ENCODE measurements at regions not wholly inside any gene's neighbourhood (a gene's known extent, or its start where the extent isn't known, plus 50 kb on each side); places are given as distances from the start of the nearest gene placed in this dataset.
"Not testable (repeated sequence)": the region's sequence is repeated elsewhere in the genome, so short reads cannot be mapped to it uniquely, and the experiment has no call there.

DNA sequence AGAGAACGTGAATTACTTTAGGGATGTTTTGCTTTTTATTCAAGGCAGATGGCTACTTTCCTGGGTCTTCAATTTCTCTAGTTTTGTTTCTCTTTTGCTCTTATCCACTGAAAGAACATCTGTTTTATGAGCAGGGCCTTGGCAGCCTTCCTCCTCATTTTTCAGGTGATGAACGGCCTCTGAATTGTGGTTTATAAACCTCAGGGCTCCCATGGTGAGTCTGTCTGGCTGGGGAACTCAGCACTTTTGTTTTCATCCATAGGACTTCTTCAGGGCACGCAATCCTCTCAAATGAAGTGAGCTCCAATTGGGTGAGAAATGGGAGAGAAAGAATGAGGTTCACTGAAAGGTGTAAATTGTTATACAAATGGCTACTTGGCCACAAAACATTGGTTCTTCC, 186.4 kb upstream of the ERCC4 start:
- H3K4me3 ChIP-seq (ENCODE audit: low read depth, low read length), result no peak overlapping the region
- TF ChIP-seq, protein P1, sequence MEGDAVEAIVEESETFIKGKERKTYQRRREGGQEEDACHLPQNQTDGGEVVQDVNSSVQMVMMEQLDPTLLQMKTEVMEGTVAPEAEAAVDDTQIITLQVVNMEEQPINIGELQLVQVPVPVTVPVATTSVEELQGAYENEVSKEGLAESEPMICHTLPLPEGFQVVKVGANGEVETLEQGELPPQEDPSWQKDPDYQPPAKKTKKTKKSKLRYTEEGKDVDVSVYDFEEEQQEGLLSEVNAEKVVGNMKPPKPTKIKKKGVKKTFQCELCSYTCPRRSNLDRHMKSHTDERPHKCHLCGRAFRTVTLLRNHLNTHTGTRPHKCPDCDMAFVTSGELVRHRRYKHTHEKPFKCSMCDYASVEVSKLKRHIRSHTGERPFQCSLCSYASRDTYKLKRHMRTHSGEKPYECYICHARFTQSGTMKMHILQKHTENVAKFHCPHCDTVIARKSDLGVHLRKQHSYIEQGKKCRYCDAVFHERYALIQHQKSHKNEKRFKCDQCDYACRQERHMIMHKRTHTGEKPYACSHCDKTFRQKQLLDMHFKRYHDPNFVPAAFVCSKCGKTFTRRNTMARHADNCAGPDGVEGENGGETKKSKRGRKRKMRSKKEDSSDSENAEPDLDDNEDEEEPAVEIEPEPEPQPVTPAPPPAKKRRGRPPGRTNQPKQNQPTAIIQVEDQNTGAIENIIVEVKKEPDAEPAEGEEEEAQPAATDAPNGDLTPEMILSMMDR (conservative IDR thresholded peaks at IDR 0.05; ENCODE audit: low read depth, low read length), result no peak
- DNase-seq (ENCODE audit: low read depth), result no peak

DNA sequence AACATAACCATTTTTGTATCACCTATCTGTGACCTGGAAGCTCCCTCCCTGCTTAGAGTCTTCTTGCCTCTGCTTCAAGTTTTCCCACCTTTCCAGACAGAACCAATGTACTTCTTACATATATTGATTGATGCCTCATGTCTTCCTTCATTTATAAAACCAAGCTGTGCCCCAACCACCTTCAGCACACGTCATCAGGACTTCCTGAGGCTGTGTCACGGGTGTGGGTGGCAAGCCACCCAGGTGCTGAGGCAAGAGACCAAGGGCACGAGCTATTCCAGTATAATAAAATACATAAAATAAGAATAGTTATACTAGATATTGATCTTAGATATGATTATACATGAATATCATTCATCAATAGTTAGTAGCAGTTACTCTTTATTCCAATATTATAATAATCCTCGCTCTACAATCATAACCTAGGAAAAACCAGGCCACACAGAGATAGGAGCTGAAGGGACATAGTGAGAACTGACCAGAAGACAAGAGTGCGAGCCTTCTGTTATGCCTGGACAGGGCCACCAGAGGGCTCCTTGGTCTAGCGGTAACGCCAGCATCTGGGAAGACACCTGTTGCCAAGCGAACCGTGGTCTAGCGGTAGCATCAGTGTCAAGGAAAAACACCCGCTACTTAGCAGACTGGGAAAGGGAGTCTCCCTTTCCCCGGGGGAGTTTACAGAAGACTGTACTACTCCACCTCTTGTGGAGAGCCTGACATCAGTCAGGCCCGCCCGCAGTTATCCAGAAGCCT, 180.2 kb upstream of the ERCC4 start:
- DNase-seq (ENCODE audit: low read depth); H3K4me3 ChIP-seq (ENCODE audit: low read depth, low read length): not testable (repeated sequence)

DNA sequence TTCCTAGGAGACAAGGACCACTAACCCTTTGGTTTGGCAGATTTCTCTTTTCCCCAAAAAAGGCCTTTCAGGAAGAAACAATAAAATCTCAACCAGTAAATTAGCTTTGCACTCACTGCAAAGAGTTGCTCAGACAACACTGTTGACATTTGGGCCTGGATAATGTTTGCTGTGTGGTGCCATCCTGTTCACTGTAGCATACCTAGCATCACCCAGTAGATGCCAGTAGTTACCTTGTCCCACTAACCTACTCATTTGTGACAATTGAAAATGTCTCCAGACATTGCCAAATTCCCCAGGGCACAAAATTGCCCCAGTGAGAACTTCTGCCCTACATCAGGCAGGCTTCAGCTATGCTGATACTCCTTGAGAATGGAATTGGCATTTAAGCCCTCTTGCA, 177.0 kb upstream of the ERCC4 start:
- no peak for DNase-seq (ENCODE audit: low read depth)
- no peak overlapping the region for H3K4me3 ChIP-seq (ENCODE audit: low read depth, low read length)
- TF ChIP-seq, protein P1 (conservative IDR thresholded peaks at IDR 0.05; ENCODE audit: low read depth, low read length), result no peak

- DNase-seq (ENCODE audit: low read depth), result no peak
- H3K4me3 ChIP-seq (ENCODE audit: low read depth, low read length), result no peak overlapping the region
- TF ChIP-seq, protein P1 (conservative IDR thresholded peaks at IDR 0.05; ENCODE audit: low read depth, low read length), result no peak
Measured at GRCh38 chr16:13743571-13743970, 176.4 kb upstream of the ERCC4 start.

DNA sequence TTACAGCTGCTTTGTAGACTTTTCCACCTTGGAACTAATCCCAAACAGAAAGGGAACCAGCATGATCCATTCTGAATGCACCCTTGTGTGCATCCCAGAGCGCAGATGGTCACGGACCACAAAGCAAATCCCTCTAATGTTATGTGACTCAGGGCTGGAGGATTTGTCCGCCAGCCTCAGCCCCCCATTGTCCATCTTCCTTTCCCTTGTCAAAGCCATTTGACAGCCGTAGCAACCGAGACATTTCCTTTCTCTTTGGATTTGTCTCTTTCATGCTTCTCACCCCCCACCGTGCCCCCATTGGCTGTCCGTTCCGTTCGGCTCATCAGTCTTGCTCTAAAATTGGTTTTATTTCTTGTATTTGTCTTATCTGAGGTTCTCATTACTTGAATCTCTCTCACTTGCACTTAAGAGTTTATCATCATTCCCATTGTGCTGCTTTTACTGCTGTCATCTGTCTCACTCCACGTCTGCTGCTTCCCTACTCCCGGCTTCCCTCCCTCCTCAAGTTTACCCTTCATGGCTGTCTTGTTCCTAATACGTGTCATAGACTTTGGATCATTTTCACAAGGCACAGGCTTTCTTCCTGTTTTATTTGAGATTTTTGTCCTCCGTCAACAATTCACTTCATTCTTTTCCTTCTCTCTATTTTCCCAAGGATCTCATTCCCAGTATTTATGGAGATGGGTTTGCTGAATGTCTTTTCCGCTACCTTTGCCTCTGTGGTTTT, 163.4 kb upstream of the ERCC4 start:
- TF ChIP-seq, protein P1 (conservative IDR thresholded peaks at IDR 0.05; ENCODE audit: low read depth, low read length), result no peak
- no peak overlapping the region for H3K4me3 ChIP-seq (ENCODE audit: low read depth, low read length)
- no peak for DNase-seq (ENCODE audit: low read depth)

DNA sequence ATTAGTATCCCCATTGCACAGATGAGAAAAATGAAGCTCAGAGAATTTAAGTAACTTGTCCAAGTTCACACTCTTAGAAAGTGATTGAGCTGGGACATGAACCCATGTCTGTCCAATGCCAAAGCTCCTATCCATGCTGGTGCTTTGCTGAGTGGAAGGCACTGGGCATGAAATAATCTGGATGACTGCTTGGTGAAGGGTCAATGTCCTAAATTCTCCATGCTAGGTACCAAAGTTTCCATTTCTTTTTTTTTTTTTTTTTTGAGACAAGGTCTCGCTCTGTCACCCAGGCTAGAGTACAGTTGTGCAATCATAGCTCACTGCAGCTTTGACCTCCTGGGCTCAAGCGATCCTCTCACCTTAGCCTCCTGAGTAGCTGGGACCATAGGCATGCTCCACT, 153.6 kb upstream of the ERCC4 start:
- no peak for DNase-seq (ENCODE audit: low read depth)
- H3K4me3 ChIP-seq (ENCODE audit: low read depth, low read length), result no peak overlapping the region
- TF ChIP-seq, protein P1 (conservative IDR thresholded peaks at IDR 0.05; ENCODE audit: low read depth, low read length), result no peak

DNA sequence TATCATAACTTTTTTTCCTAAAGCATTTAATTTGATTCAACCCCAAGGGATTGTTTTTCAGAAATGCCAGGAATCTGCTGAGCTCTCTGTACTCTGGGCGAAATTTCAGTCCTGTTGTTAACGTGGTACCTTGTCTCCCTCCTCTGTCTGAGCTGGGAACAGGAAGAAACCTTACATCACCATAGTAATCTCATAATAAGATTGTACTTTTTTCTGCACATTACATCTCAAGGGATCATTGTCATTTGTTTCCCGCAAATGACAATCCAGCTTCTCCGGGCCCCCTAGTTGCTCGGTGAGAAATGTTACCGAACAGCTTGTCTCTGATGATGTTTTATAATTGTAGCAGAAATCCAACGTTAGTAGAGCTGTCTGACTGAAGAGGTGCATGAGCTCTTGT, 152.7 kb upstream of the ERCC4 start:
- H3K4me3 ChIP-seq (ENCODE audit: low read depth, low read length), result no peak overlapping the region
- DNase-seq (ENCODE audit: low read depth), result peak; percentile 0
- TF ChIP-seq, protein P1 (conservative IDR thresholded peaks at IDR 0.05; ENCODE audit: low read depth, low read length), result no peak

Measured in choroid plexus epithelial cell (primary cell).